ENCODE measurements at regions not wholly inside any gene's neighbourhood (a gene's known extent, or its start where the extent isn't known, plus 50 kb on each side); places are given as distances from the start of the nearest gene placed in this dataset.

- TF ChIP-seq CTCF (conservative IDR thresholded peaks at IDR 0.05; ENCODE audit: low read depth in 2 of 2) = no peak
- TF ChIP-seq POLR2AphosphoS5 (IDR thresholded peaks at IDR 0.05; ENCODE audit: low read depth) = no peak
Observed at GRCh38 chr3:28674212-28674611, 325.6 kb upstream of the AZI2 start.
